SK-N-MC (cell line): ENCODE measurements at regions not wholly inside any gene's neighbourhood (a gene's known extent, or its start where the extent isn't known, plus 50 kb on each side); places are given as distances from the start of the nearest gene placed in this dataset.
"Not testable (repeated sequence)": the region's sequence is repeated elsewhere in the genome, so short reads cannot be mapped to it uniquely, and the experiment has no call there.

Source experiments
- DNase-seq: peaks from one replicate; pipeline ENCODE4 v3.0.0-alpha.2; 2011; ENCODE audit warnings: low read depth, low spot score
- H3K27ac ChIP-seq: fragments of 200-600 bp; sonication (generic); 2 replicates; pipeline ENCODE4 v1.5.1; 2016; ENCODE audit warnings: mixed run types
- H3K36me3 ChIP-seq: fragments of 200-600 bp; sonication (generic); 2 replicates; pipeline ENCODE4 v1.6.1; 2017; ENCODE audit warnings: antibody characterized with exemption, low read length, mixed read lengths; ENCODE audit not compliant: insufficient read depth
- H3K4me3 ChIP-seq: fragments of 200-600 bp; sonication (generic); 2 replicates; pipeline ENCODE4 v1.5.1; 2016
- H3K9ac ChIP-seq: fragments of 200-600 bp; sonication (generic); 2 replicates; pipeline ENCODE4 v1.8.0; 2017; ENCODE audit warnings: mixed run types, mixed read lengths; ENCODE audit not compliant: insufficient read length
- H3K9me3 ChIP-seq: fragments of 200-600 bp; sonication (generic); 2 replicates; pipeline ENCODE4 v1.6.1; 2017; ENCODE audit warnings: low read depth, mild to moderate bottlenecking, antibody characterized with exemption, low read length, moderate library complexity, mixed read lengths
- EZH2 ChIP-seq: fragments of 200-600 bp; sonication (generic); IDR thresholded peaks from one replicate; pipeline ENCODE4 v1.6.1; 2017; ENCODE audit warnings: antibody characterized with exemption
- FOXP2 ChIP-seq: optimal IDR thresholded peaks from 2 replicates; pipeline ENCODE3; 2011; ENCODE audit warnings: mild to moderate bottlenecking, moderate library complexity; ENCODE audit not compliant: insufficient read depth; ENCODE audit errors: extremely low read length, control extremely low read depth
- POLR2AphosphoS5 ChIP-seq: IDR thresholded peaks from 2 replicates; pipeline ENCODE4 v1.6.1; 2012; ENCODE audit warnings: mild to moderate bottlenecking, low read depth, low read length, borderline replicate concordance

DNA sequence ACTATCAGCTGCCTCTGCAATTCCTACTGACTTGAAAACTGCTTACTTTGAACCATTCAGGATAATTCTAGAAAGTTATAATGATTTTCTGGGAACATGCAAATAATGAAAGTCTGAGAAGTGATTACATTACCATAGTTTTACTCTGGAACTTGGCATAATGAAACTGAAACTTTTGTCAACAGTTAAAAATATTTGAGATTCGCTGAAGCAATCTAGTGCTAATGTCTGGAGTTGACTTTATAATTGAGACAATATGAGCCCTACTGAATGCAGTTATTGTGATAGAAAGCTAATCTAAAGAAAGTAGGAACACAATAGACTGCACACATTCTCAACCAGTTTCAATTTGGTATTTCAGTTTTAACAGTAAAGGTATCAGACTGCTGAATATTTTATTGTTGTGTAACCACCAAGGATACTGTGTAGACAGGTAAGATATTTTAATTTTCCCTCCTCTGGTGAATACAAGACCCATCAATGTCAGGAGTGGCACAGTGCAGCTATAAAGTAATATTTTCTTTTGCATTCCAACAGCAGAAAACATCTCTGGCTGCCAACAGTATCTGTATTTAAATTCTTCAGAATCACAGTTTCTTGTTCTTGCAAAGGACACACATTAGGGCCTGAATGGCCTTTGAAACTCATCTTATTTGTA is 483.5 kb downstream of the ATP23 start:
- Histone ChIP-seq H3K36me3 (no peaks in the 10 kb centered on the region), H3K4me3 (peak overlapping the region; percentile 16; the same call in 1 of the 2 replicates), H3K9ac (no peak overlapping the region), H3K9me3 (no peaks in the 10 kb centered on the region), H3K27ac (peak overlapping the region; percentile 39; the same call in 1 of the 2 replicates)
- no peak for DNase-seq
- TF ChIP-seq EZH2 (no peak), POLR2AphosphoS5 (no peak), FOXP2 (no peak)

DNA sequence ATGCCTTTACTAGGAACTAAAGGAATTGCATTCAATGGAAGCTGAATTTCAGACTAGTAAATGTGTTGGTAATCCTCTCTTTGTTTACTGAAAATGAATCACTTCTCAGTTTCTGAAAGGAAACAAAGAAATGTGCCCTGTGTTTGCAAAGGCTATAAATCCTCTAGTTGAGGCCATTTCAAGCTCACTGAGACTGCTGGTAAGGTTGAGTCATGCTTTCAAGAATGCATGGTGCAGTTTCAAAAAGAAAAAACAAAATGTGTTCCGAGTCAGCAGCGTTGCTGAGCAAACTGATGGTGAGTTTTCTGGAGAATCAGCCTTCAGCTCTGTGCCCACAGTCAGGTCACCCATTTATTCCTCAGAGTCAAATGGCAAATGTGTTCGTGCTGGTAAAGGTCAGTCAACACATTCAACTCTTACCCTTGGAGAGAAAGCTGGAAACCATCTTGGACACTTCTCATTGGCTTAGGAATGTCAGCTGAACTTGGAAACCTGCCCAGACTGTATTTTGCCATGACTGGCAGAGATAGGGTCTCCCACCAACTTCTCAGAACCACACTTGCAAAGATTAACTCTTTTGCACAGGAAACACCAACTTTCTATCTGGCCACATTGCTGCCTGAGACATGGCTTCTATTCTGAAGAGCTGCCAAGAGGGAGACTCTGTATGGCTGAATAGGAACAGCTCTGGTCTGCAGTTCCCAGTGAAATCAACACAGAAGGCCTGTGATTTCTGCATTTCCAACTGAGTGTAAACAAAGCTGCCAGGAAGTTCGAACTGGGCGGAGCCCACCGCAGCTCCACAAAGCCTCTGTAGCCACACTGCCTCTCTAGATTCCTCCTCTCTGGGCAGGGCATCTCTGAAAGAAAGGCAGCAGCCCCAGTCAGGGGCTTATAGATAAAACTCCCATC is 484.4 kb downstream of the ATP23 start:
- H3K4me3 ChIP-seq = no peak overlapping the region
- H3K9ac ChIP-seq = no peak overlapping the region
- no peaks in the 10 kb centered on the region for H3K36me3 ChIP-seq
- H3K9me3 ChIP-seq = no peaks in the 10 kb centered on the region
- H3K27ac ChIP-seq = peak overlapping the region; percentile 39
- TF ChIP-seq POLR2AphosphoS5 = no peak
- no peak for TF ChIP-seq EZH2
- TF ChIP-seq FOXP2 = no peak
- DNase-seq = no peak

DNA sequence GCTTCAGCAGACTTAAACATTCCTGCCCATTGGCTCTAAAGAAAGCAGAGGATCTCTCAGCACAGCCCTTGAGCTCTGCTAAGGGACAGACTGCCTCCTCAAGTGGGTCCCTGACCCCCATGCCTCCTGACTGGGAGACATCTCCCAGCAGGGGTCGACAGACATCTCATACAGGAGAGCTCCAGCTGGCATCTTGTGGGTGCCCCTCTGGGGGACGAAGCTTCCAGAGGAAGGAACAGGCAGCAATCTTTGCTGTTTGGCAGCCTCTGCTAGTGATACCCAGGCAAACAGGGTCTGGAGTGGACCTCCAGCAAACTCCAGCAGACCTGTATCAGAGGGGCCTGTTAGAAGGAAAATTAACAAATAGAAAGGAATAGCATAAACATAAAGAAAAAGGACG is 485.1 kb downstream of the ATP23 start:
- H3K9me3 ChIP-seq, H3K27ac ChIP-seq, H3K9ac ChIP-seq, H3K4me3 ChIP-seq, H3K36me3 ChIP-seq, DNase-seq: not testable (repeated sequence)

DNA sequence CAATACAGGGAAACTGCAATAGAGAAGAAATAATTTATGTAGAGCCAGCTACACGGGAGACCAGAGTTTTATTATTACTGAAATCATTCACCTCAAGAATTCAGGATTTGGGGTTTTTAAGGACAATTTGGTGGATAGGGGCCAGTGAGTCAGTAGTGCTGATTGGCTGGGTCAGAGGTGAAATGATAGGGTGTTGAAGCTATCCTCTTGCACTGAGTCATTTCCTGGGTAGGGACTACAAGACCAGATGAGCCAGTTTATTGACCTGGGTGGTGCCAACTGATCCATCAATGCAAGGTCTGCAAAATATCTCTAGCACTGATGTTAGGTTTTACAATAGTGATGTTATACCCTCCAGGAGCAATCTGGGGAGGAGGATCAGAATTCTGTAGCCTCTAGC is 486.3 kb downstream of the LRIG3 start:
- no peak for DNase-seq
- H3K27ac ChIP-seq = no peak overlapping the region
- TF ChIP-seq EZH2 = no peak
- TF ChIP-seq POLR2AphosphoS5 = no peak
- TF ChIP-seq FOXP2 = no peak
- no peaks in the 10 kb centered on the region for H3K36me3 ChIP-seq
- no peaks in the 10 kb centered on the region for H3K9me3 ChIP-seq
- no peak overlapping the region for H3K9ac ChIP-seq
- H3K4me3 ChIP-seq = no peak overlapping the region

DNA sequence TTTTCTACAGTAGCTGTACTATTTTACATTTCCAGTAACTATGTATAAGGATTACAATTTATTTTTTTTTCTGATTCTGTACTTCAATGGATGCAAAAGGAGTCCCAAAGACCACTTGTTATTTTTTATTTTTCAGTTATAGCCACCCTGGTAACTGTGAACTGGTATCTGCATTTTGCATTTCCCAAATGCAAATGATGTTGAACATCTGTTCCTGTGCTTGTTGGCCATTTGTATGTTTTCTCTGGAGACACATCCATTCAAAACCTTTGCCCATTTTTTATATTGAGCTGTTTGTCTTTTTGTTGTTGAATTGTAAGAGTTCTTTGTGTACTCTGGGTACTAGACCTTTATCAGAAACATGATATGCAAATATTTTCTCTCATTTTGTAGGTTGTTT is 485.6 kb downstream of the LRIG3 start:
- no peak for TF ChIP-seq EZH2
- Histone ChIP-seq H3K9ac (no peak overlapping the region), H3K9me3 (no peaks in the 10 kb centered on the region), H3K4me3 (no peak overlapping the region), H3K27ac (no peak overlapping the region), H3K36me3 (no peaks in the 10 kb centered on the region)
- DNase-seq = no peak

DNA sequence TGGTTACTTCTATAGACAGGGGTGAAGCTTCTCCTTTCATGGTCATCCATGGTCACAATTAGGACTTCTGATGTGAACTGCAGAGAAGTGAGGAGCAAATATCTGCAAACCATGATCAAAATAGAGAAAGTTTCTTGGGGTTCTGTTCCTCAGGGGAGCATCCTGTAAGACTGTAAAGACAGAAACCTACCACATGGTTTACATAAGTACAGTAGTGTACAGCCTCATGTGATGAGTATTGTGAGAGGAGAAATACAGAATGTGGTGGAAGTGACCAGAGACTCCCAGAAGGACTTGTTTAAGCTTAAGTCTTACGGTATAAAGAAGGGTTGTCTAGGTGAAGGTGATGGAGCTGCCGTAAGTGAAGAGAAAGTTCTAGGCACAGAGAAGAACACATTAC is 484.7 kb downstream of the LRIG3 start:
- H3K27ac ChIP-seq = no peak overlapping the region
- H3K9ac ChIP-seq = no peak overlapping the region
- H3K9me3 ChIP-seq = no peaks in the 10 kb centered on the region
- no peak for DNase-seq
- TF ChIP-seq POLR2AphosphoS5 = no peak
- no peak for TF ChIP-seq FOXP2
- TF ChIP-seq EZH2 = no peak
- H3K36me3 ChIP-seq = no peaks in the 10 kb centered on the region
- H3K4me3 ChIP-seq = no peak overlapping the region

DNA sequence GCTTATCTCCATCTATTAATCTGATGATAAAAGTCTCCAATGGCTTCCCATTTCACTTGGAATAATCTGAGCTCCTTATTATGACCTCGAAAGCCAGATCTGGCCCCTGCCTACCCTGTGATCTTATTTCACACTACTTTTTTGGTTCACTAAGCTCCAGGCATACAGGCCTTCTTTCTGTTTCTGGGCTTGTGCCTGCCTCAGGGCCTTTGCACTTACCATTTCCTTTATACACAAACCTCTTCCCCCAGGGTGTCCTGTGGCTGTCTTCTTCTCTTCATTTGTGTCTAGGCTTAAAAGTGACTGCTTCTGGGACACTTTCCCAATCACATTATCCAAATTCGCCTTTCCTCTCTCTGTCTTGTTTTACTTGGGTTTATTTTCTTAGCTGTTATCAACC is 478.8 kb downstream of the LRIG3 start:
- H3K27ac ChIP-seq = no peak overlapping the region
- no peak for DNase-seq
- H3K9me3 ChIP-seq = no peaks in the 10 kb centered on the region
- no peak overlapping the region for H3K4me3 ChIP-seq
- H3K9ac ChIP-seq = no peak overlapping the region
- TF ChIP-seq EZH2 (no peak), POLR2AphosphoS5 (no peak), FOXP2 (no peak)
- no peaks in the 10 kb centered on the region for H3K36me3 ChIP-seq

DNA sequence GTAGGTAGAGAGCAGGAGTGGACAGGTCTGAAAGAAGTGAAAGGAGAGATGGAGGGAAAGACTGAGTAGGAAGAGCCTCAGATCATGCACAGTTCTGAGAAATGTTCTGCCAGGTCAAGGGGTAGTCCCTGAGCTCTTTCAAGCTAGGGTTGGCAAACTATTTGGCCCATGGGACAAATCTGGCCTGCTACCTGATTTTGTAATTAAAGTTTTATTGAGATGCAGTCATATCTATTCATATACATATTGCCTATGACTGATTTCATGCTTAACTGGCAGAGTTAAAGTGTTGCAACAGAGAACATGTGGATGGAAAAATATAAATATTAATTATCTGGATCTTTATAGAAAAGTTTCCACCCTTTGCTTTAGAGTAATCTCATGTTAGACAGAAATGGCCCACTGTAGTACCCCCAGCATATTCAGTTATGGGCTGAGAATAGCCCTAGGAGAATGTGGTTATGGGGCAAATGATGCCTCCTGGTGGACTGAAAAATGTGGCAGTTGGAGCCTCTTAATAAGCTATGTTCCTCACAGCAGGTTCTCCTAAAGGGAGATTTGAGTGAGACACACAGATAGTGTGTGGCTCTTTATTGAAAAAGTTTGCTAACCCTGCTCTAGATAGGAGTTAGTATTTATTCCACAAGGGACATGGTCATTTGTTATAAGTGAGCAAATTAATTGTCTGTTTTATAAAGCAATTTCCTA is 476.9 kb downstream of the LRIG3 start:
- Histone ChIP-seq H3K9me3 (no peaks in the 10 kb centered on the region), H3K36me3 (no peaks in the 10 kb centered on the region), H3K9ac (no peak overlapping the region), H3K27ac (no peak overlapping the region), H3K4me3 (no peak overlapping the region)
- TF ChIP-seq POLR2AphosphoS5 = no peak
- no peak for TF ChIP-seq FOXP2
- no peak for TF ChIP-seq EZH2
- DNase-seq = no peak

DNA sequence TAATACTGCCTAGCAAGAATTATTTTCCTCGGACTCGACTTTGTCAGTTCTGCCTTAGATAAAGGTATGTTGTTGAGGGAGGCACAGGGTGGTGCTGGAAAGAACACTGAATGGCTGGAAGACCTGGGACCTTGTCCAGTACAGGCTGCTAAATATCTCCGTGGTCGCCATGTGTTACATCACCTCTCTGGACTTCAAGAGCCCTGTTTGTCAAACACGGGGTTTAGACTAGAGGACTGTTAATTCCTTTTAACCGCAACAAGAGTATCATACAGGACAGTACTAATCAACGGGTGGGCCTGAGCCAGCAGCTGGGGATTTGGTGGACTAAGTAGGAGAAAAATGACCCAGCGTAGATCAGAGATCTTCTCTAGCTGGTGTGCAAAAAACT is 476.3 kb downstream of the LRIG3 start:
- Histone ChIP-seq H3K4me3 (no peak overlapping the region), H3K9me3 (no peaks in the 10 kb centered on the region), H3K27ac (no peak overlapping the region), H3K9ac (no peak overlapping the region), H3K36me3 (no peaks in the 10 kb centered on the region)
- TF ChIP-seq FOXP2 = no peak
- TF ChIP-seq POLR2AphosphoS5 = no peak
- no peak for TF ChIP-seq EZH2
- no peak for DNase-seq
